ENCODE measurements at regions not wholly inside any gene's neighbourhood (a gene's known extent, or its start where the extent isn't known, plus 50 kb on each side); places are given as distances from the start of the nearest gene placed in this dataset.

DNA sequence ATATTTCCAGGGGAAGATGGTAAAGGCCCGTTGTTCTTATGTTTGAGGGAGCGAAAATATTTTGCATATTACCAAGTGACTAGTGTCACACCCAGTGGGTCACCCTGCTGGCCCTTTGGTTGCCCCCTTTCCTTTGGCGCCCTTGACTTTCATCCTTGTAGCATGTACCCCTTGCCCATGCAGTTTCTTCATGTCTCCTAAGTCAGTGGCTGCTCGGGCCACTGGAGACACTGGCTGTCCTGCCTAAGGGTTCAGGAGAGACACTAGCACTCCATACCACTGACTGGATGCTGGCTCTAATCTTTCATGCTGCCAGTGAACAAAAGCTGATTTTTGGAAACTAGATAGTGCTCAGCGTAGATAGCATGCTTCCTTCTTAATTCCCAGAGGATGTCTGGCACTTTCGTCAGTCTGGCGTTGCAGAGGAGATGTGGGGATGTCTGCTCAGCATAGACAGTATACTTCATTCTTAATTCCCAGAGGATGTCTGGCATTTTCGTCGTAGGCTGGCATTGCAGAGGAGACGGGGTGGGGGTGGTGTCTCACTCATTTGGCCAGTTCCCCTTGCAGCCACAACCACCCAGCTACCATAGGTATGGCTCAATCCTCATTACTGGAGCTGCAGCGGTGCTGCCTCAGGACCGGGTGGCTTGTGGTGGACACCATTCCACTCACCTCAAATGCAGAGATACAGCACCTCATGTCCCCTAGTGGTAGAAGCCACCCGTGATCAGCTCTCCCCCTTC is 770.9 kb upstream of the TPTE start:
- TF ChIP-seq, protein P1, sequence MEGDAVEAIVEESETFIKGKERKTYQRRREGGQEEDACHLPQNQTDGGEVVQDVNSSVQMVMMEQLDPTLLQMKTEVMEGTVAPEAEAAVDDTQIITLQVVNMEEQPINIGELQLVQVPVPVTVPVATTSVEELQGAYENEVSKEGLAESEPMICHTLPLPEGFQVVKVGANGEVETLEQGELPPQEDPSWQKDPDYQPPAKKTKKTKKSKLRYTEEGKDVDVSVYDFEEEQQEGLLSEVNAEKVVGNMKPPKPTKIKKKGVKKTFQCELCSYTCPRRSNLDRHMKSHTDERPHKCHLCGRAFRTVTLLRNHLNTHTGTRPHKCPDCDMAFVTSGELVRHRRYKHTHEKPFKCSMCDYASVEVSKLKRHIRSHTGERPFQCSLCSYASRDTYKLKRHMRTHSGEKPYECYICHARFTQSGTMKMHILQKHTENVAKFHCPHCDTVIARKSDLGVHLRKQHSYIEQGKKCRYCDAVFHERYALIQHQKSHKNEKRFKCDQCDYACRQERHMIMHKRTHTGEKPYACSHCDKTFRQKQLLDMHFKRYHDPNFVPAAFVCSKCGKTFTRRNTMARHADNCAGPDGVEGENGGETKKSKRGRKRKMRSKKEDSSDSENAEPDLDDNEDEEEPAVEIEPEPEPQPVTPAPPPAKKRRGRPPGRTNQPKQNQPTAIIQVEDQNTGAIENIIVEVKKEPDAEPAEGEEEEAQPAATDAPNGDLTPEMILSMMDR (IDR thresholded peaks at IDR 0.05): no peak
- TF ChIP-seq ZFX (IDR thresholded peaks at IDR 0.05; ENCODE audit: borderline replicate concordance): no peak
